ENCODE measurements at regions not wholly inside any gene's neighbourhood (a gene's known extent, or its start where the extent isn't known, plus 50 kb on each side); places are given as distances from the start of the nearest gene placed in this dataset.

- DNase-seq = no peak
Observed at GRCh38 chr4:75102787-75103085, 169.8 kb downstream of the PARM1 start.

- no peak for DNase-seq
Observed at GRCh38 chr4:75101906-75102786, 169.2 kb downstream of the PARM1 start.

All from fibroblast of skin of right biceps (primary cell).